Neural progenitor cell (in vitro differentiated cells): ENCODE measurements at regions not wholly inside any gene's neighbourhood (a gene's known extent, or its start where the extent isn't known, plus 50 kb on each side); places are given as distances from the start of the nearest gene placed in this dataset.

Experiments
- EZH2 ChIP-seq: fragments of 200-600 bp; sonication (generic); IDR thresholded peaks from 2 replicates; pipeline ENCODE4 v1.6.1; 2017; ENCODE audit warnings: antibody characterized with exemption, mild to moderate bottlenecking, moderate library complexity
- EZH2phosphoT487 ChIP-seq: fragments of 200-600 bp; sonication (generic); IDR thresholded peaks from 2 replicates; pipeline ENCODE4 v1.6.1; 2017; ENCODE audit warnings: antibody characterized with exemption
- TF ChIP-seq, protein P1 (sequence below): fragments of 200-600 bp; sonication (generic); IDR thresholded peaks from 2 replicates; pipeline ENCODE4 v1.5.1; 2017; ENCODE audit warnings: antibody characterized with exemption, mild to moderate bottlenecking

DNA sequence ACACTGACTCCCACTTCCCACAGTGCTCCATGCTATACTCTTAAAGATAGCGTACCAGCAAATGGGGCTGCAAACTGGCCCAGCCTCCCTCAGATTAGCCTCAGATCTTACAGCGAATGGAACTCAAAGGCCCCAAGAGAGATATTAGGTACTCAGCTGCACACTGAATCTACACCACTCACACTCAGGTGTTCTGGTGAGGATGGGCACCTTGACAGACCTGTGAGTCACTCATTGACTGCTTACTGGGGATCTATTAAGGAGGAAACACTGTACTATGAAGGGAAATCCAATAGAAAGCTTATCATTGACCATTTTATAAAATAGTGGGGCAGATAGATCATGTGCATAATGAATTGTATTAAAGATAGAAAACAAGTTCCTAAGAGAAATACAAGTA is 164.3 kb upstream of the ATP1B1 start:
- TF ChIP-seq, protein P1, sequence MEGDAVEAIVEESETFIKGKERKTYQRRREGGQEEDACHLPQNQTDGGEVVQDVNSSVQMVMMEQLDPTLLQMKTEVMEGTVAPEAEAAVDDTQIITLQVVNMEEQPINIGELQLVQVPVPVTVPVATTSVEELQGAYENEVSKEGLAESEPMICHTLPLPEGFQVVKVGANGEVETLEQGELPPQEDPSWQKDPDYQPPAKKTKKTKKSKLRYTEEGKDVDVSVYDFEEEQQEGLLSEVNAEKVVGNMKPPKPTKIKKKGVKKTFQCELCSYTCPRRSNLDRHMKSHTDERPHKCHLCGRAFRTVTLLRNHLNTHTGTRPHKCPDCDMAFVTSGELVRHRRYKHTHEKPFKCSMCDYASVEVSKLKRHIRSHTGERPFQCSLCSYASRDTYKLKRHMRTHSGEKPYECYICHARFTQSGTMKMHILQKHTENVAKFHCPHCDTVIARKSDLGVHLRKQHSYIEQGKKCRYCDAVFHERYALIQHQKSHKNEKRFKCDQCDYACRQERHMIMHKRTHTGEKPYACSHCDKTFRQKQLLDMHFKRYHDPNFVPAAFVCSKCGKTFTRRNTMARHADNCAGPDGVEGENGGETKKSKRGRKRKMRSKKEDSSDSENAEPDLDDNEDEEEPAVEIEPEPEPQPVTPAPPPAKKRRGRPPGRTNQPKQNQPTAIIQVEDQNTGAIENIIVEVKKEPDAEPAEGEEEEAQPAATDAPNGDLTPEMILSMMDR = no peak
- no peak for TF ChIP-seq EZH2
- no peak for TF ChIP-seq EZH2phosphoT487
